Jurkat, Clone E6-1 (cell line): ENCODE measurements at regions not wholly inside any gene's neighbourhood (a gene's known extent, or its start where the extent isn't known, plus 50 kb on each side); places are given as distances from the start of the nearest gene placed in this dataset.
"Not testable (repeated sequence)": the region's sequence is repeated elsewhere in the genome, so short reads cannot be mapped to it uniquely, and the experiment has no call there.

Source experiments
- DNase-seq: peaks from one replicate; pipeline ENCODE4 v3.0.0-alpha.2; 2011; ENCODE audit warnings: low read depth, low spot score
- H3K4me3 ChIP-seq: 2 replicates; pipeline ENCODE4 v1.5.1; 2011; ENCODE audit warnings: mild to moderate bottlenecking, low read length, control low read depth, moderate library complexity

DNA sequence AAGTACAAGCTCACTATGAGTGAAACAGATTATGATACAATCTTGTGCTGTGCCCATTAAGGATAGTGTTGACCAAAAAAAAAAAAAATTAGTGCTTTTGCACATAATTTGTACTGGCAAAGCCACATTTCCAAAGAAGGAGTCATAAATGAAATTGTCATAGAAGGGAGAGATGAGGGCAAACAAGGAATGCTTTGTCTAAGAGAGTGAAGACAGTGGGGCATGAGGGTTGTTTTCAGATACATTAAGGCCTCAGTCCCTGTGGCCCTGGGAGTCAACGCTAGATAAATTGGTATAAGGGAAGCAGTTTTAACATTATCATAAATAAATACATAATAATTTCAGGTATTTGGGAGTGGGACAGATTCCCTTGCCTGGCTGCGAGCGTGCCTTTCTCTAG lies 267.5 kb upstream of the PRKCQ start:
- H3K4me3 ChIP-seq: no peak overlapping the region
- DNase-seq: no peak

DNA sequence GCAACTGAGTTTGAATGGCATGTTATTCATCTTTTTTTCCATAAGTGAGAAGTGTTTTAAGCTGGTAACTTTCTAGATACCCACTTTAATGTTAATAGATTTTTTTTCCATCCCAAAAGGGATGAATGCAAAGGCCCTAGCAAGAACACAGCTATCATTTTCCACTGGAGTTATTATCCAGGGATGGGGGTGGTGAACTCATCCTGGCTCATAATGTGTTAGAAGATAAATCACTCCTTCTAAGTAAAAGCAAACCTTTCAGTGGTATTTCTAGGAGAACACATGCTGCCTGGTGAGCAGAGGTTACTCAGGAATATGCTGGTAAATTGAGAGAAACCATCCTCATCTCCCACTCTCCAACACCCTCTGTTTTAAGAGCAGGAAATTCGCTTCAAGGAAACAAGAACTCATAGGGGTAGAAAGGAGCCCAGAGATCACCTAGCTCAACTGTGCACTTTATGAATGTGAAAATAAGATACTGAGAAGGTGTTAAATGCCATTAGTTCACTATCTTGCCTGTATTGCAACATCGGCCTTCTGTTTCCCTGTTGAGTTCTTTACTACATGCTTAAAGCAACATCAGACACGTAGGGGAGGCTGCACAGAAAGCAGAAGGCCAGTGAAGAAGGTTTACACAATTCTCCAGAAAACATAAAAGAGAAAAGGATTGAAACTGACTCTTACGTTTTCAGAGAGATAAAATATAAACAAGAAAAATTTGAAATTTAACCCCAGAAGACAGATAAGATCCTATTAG lies 264.0 kb upstream of the PRKCQ start:
- H3K4me3 ChIP-seq: no peak overlapping the region
- no peak for DNase-seq

DNA sequence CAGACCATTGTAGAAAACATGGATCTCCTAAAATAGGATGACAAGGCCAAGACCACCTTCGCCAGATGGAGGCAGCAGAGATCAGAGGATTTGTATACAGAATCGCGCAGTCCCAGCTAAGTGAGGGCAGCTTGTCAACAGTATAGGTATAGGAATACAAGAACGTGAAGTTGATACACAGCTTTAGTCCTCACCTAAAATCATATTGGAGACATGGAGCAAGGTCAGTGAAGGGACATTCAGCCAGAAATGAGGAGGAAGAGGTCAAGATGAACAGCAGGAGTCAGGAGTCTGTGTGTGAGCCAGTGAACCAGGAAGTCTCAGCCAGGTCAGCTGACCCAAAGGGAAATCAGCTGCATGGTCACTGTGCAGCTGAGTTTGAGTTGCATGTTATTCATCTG lies 263.4 kb upstream of the PRKCQ start:
- peak; percentile 49 for DNase-seq
- H3K4me3 ChIP-seq: no peak overlapping the region

DNA sequence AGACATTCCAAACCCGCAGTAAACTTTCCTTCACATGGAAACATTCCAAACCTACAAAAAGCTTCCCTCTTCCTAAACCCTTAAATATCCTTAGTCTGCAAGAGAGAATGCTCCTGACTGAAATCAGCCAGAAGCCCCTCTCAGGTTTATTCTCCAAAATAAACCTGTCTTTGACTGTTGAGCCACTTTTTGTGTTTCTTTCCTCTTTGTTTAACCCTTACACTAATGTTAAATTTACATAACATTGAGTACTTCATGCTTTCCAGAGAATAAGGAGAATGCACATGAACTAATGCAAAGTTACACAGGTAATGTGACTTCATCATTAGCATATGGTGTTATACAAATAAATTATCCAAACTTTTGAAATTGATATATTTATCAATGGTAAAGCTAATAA lies 262.6 kb upstream of the PRKCQ start:
- no peak overlapping the region for H3K4me3 ChIP-seq
- no peak for DNase-seq

DNA sequence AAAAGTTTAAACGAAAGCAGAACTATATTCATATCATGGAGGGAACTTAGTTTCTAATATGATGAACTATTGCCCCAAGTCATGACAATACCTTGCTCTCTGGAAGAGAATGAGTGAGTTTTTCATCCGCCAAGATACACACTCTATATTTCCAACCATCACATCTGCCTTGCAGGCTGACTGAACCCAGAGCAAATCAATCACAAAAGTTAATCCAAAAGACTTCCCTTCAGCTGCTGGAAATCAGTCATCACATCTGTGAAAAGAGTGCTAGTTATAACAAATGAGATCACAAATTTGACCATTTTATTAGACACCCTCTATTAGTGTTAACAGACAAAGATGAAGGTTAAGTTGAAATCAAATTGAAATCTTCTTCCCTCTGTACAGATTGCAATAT lies 261.7 kb upstream of the PRKCQ start:
- no peak for DNase-seq

DNA sequence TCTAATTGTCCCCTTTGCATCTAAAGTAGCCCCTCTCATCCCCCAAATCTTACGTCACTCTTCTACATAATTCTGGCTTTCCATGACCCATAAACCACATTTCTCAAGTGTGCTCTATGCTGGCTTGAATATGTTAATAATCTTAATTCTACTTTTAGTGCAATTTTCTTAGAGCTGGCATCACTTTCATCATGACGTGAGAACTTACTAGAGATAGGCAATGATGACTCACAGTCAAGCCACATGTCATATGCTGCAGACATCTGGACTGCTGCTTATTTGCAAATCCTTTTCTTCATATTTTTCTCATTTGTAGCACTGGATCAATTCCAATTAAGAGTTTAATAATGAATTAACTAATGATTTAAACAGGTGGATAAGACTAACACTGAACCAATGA lies 260.7 kb upstream of the PRKCQ start:
- no peak for DNase-seq
- no peak overlapping the region for H3K4me3 ChIP-seq

More for the DNA sequence above, 261.7 kb upstream of the PRKCQ start:
- H3K4me3 ChIP-seq: no peak overlapping the region

DNA sequence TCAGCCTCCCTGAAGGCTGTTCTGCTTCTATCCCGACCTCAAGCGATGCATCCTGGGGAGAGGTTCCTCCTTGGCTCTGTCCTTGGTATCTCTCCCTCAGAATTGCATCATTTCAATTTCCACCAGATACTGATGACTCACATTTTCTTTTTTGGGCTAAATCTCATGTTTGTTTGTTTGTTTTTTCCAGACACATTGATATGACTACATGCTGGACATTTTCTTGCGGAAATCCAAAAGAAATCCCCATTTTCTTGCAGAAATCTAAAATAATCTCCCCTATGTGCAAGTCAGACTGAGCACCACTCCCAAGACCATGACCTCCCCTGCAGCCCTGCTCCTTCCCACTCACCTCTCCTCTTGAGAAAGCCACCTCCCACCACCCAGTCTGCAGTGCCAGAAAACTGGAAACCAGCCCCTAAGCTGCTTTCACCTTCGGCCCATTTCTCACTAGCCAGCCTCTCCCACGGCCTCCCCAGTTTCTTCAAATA lies 260.2 kb upstream of the PRKCQ start:
- DNase-seq: no peak
- H3K4me3 ChIP-seq: no peak overlapping the region

DNA sequence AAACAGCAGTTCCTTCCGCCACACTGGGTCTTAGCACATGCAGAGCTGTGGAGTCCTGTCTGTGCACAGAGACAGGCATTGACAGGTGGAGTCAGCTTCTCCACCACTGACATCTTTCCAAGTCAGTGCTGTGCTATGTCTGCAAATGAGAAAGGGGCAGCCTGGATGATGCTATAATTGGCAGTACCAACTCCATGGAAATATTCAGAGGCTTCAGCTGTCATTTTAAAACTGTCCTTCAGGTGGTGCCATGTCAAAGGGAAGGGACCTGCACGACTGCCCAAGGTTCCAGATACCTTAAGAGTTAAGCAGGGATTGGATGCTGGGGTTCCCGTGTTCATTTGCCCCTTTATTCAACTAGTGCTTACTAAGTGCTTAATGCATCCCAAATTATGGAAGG lies 258.0 kb upstream of the PRKCQ start:
- DNase-seq: peak; percentile 28
- no peak overlapping the region for H3K4me3 ChIP-seq

DNA sequence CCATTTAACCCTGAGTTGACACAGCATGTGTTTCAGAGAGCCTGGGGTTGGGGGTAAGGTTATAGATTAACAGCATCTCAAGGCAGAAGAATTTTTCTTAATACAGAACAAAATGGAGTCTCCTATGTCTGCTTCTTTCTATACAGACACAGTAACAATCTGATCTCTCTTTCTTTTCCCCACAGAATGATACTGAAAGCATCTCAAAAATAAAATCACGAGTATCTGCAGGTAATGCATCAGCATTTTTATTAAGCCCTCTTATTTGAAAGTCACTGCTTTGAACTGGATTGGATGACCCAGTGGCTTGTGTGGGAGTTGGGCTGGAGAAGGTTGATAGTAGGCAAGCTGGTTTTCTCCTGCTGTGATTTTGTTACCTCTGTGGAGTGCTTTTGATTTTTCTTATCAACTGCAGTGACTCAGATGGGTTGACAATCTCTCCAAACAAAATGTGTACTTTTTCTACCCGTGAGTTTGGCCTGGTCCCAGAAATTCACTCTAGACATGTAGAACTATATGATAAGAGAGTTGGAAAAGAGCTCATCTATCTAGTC lies 253.5 kb upstream of the PRKCQ start:
- H3K4me3 ChIP-seq: no peak overlapping the region
- no peak for DNase-seq

DNA sequence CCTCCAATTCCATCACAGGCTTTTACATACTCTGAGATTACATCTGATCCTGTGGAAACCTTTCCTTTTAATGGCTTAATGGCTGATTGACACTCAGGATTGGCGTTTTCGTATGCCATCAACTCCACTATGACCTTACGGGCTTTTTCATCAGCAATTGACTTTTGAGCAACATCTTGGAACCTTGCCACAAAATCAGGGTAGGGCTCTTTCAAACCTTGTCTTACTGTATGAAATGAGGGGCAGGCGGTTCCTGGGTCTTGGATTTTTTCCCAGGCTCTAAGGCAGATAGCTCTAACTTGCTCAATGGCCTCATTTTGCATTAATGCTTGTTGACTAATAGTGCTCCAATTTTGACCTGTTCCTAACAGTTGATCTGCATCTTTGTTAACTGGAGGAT lies 250.9 kb upstream of the PRKCQ start:
- not testable (repeated sequence) for H3K4me3 ChIP-seq, DNase-seq

DNA sequence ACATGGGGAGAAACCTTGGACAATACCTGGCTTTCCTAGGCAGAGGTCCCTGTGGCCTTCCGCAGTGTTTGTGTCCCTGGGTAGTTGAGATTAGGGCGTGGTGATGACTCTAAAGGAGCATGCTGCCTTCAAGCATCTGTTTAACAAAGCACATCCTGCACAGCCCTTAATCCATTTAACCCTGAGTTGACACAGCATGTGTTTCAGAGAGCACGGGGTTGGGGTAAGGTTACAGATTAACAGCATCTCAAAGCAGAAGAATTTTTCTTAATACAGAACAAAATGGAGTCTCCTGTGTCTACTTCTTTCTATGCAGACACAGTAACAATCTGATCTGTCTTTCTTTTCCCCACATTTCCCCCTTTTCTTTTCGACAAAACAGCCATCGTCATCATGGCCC lies 244.7 kb upstream of the PRKCQ start:
- not testable (repeated sequence) for DNase-seq, H3K4me3 ChIP-seq

DNA sequence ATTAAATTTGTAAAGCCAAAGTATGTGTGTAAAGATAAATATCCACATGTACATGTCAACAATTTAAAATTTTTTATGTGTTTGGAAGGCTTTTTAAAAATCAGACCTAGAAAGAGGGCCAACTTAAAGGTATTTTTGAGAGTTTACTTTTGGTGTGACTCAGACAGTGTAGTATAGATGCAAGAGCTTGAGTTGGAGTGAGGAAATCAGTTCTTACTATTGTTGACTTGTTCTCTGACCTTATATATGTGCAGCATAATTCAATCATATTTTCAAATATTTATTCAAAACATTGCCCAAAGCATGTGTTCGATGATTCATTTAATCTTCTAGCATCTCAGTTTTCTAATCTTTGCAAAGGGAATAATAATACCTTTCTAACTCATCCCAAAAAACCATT lies 243.7 kb upstream of the PRKCQ start:
- DNase-seq: no peak
- H3K4me3 ChIP-seq: no peak overlapping the region

DNA sequence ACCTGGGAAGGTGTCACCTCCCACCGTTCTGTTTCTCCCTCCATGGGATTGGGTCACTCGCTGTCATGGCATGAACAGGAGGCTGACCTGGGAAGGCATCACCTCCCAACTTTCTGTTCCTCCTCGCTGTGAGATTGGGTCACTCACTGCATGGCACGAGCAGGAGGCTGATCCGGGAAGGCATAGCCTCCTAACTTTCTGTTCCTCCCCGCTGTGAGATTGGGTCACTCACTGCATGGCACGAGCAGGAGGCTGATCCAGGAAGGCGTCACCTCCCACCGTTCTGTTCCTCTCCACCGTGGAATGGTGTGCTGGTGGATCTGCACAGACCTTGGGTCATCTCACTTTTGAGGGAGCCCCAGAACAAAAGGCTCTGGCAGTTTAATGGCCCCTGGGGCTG lies 239.2 kb upstream of the PRKCQ start:
- DNase-seq: no peak
- no peak overlapping the region for H3K4me3 ChIP-seq

DNA sequence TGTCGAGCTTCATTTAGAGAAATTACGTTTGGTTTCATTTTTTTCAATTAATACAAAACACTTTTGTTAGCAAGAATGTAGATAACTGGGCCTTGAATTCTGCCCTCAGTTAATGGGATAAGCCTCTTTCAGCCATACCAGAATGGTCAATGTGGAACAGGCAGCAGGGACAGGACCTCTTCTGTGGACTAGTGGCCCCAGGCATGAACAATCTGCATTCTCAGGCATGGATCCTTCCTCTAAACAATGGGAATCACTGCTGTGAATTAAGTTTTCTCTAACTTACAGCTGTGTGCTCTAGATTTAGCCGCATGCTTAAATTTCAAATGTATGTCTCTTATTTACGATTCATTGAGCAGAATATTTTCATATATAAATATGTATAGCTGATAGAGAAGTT lies 237.7 kb upstream of the PRKCQ start:
- no peak overlapping the region for H3K4me3 ChIP-seq
- no peak for DNase-seq

DNA sequence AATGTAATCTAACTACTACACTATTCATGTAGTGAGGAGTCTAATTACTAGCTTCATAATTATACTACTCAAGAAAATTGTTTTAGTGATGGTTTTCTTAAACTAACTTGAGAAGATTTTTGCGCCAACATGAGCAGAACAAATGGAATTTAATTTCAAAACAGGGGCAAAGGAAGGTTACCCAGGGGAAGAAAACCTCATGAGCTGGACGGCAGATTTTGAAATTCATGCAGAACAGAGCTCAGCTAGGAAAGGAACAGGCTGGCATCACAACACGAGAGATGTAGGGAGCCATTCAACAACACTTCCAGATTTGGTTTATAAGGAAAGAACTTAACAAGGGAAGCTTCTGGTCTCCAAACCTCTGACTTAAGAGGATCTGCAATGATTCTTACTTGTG lies 235.3 kb upstream of the PRKCQ start:
- DNase-seq: no peak
- H3K4me3 ChIP-seq: no peak overlapping the region

DNA sequence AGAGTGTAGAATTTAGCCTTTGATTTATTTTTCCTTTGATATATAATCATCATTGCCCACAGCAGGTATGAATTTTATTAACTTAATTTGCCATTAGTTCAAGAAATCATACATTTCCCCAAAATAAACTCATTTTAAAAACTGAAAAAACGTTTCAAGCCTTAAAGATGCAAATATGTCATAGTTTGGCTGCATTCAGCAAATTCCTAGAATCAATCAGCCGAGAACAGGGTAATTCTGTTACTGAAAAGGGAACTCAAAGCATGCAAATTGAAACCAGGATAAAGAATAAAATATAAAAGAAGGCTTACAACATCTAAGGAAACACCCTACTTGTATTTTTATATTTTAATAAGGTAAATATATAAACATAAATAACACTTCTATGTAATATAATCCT lies 233.8 kb upstream of the PRKCQ start:
- no peak overlapping the region for H3K4me3 ChIP-seq
- DNase-seq: no peak

DNA sequence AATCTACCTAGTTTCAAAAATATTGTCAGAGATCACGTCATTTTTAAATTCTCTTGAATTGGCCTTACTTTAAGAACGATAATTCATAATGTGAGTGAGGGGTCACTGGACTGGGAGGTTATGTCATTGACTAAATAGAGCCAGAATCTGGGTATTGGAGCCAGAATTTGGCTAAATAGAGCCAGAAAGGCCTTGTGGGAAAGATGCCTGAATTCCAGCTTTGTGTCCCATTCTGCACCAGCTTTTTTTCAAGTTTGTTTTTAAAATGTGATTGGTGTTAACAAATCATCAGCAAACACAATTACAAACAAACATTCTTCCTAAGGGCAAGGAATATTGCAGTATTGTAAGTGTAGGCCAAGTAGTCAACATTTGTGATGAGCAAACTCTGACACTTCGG lies 233.2 kb upstream of the PRKCQ start:
- no peak for DNase-seq
- H3K4me3 ChIP-seq: no peak overlapping the region

DNA sequence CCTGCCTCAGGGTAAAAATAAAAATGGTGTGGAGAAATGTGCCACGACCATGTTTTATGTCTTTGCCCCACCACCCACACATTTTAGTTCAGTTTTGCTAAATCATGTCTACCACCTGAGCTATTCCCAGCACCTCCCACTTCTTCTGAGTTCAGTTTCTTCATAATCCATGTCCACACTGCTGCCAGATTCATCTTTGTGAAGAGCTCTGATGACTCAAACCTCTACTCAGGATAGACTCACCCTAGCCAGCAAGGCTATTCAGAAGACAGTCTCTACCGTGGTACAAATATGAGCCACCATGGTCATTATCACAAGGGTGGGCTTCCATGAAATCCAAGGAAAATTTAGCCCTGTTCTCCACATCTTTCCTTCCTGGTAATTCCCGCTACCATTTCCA lies 231.1 kb upstream of the PRKCQ start:
- no peak for DNase-seq
- H3K4me3 ChIP-seq: no peak overlapping the region

DNA sequence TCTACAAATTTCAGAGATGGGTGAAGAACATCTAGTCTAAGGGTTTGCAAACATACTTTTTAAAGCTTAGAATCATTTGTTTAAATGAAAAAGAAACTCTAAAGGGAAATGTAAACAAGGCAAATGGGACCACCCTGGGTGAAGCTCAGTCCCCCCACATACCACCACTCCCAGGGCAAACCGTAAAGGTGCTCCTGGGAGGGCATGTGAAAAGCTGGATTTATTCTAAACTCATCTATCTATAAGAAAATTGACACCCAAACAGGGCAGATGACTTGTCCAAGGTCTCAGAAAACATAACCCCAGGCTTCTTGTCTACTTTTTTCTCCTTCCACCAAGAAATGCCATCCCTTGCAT lies 223.3 kb upstream of the PRKCQ start:
- no peak overlapping the region for H3K4me3 ChIP-seq

DNA sequence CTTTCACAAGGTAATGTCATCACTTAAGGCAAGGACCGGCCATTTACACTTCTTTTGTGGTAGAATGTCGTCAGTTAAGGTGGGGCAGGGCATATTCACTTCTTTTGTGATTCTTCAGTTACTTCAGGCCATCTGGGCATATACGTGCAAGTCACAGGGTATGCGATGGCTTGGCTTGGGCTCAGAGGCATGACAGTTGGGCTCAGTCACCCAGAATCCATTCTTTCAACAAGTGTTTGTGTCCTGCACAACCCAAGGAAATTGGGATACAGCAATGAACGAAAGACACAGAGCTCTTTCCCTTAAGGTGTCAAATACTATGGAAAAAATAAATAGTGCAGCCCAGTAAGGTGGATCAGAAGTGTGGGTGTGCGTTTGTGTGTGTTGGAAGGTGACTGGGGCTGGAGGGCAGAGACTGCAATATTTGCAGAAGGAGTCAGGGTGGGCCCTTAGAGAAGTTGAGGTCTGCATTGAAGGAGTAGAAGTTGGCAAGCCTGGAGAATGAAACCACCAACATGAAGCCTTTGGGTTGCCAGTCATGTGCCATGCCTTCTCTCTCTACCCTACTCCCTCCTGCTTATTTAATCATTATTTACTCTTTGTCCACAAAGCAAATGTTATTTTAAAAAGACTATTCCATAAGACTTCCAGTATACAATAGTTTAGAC lies 222.8 kb upstream of the PRKCQ start:
- no peak for DNase-seq

More for the DNA sequence above, 223.3 kb upstream of the PRKCQ start:
- DNase-seq: no peak

DNA sequence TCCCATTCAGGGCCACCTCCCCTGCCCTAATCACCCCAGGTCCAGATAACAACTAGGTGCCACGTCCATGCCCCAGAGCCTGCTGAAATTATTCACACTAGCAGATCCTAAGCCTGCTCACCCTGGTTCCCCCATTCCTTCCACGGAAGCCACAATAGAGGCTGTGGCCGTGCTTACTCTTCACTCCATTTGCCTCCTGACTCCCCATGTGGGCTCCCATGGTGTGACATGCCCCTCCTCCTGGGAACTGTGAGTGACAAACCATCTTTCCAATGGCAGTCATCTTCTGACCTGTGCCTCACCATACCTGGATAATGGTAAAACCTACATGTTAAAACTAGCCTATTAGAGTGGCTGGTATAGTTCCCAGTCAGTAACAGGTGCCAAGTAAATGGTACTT lies 216.2 kb upstream of the PRKCQ start:
- no peak for DNase-seq
- H3K4me3 ChIP-seq: no peak overlapping the region

More for the DNA sequence above, 222.8 kb upstream of the PRKCQ start:
- H3K4me3 ChIP-seq: no peak overlapping the region
